Smooth muscle cell (in vitro differentiated cells): ENCODE measurements at regions not wholly inside any gene's neighbourhood (a gene's known extent, or its start where the extent isn't known, plus 50 kb on each side); places are given as distances from the start of the nearest gene placed in this dataset.

Experiments used
- DNase-seq: peaks from one replicate; lab custom pipeline; 2025; ENCODE audit not compliant: unreplicated experiment; lab: John Stamatoyannopoulos, UW
- H2AFZ ChIP-seq: fragments of 200-600 bp; sonication (generic); 2 replicates; pipeline ENCODE4 v1.6.0; 2016; ENCODE audit warnings: antibody characterized with exemption, low read depth, mild to moderate bottlenecking
- H3F3A ChIP-seq: fragments of 200-600 bp; sonication (generic); 2 replicates; pipeline ENCODE4 v1.6.0; 2017; ENCODE audit warnings: antibody characterized with exemption, low read depth
- H3K27ac ChIP-seq: fragments of 200-600 bp; sonication (generic); 2 replicates; pipeline ENCODE4 v1.5.1; 2016; ENCODE audit warnings: low read depth, mild to moderate bottlenecking
- H3K27me3 ChIP-seq: fragments of 200-600 bp; sonication (generic); 2 replicates; pipeline ENCODE4 v1.6.1; 2016; ENCODE audit warnings: low read depth, mild to moderate bottlenecking
- H3K36me3 ChIP-seq: fragments of 200-600 bp; sonication (generic); 2 replicates; pipeline ENCODE4 v1.5.1; 2016; ENCODE audit warnings: low read depth
- H3K4me1 ChIP-seq: fragments of 200-600 bp; sonication (generic); 2 replicates; pipeline ENCODE4 v1.5.1; 2016; ENCODE audit warnings: low read depth
- H3K4me2 ChIP-seq: fragments of 200-600 bp; sonication (generic); 2 replicates; pipeline ENCODE4 v1.6.0; 2016; ENCODE audit warnings: mild to moderate bottlenecking
- H3K4me3 ChIP-seq: fragments of 200-600 bp; sonication (generic); 2 replicates; pipeline ENCODE4 v1.5.1; 2016; ENCODE audit warnings: mild to moderate bottlenecking
- H3K79me2 ChIP-seq: fragments of 200-600 bp; sonication (generic); 2 replicates; pipeline ENCODE4 v1.6.0; 2016; ENCODE audit warnings: low read depth, mild to moderate bottlenecking
- H3K9ac ChIP-seq: fragments of 200-600 bp; sonication (generic); 2 replicates; pipeline ENCODE4 v1.6.0; 2016; ENCODE audit warnings: low read depth
- H3K9me3 ChIP-seq: fragments of 200-600 bp; sonication (generic); replicated peaks from 2 replicates; pipeline ENCODE4 v1.5.1; 2016; ENCODE audit warnings: low read depth
- H4K20me1 ChIP-seq: fragments of 200-600 bp; sonication (generic); 2 replicates; pipeline ENCODE4 v1.6.0; 2016; ENCODE audit warnings: low read depth
- CTCF ChIP-seq: fragments of 200-600 bp; sonication (generic); IDR thresholded peaks from 2 replicates; pipeline ENCODE4 v1.5.1; 2017; ENCODE audit warnings: borderline replicate concordance, mild to moderate bottlenecking, antibody characterized with exemption; ENCODE audit not compliant: insufficient read depth, poor library complexity, severe bottlenecking
- WGBS: methylation state at CpG from one replicate; pipeline ENCODE4 v1.1.7; 2016; ENCODE audit warnings: low lambda C conversion rate; 5-methylcytosine and 5-hydroxymethylcytosine counted together

GRCh38 chr7:84638339-84638697, 443.7 kb upstream of the SEMA3A start:
- Histone ChIP-seq H3K9me3 (no peaks in the 10 kb centered on the region), H3K4me3 (no peak overlapping the region), H4K20me1 (no peaks in the 10 kb centered on the region), H3K27ac (peak overlapping the region; percentile 84), H3K36me3 (no peaks in the 10 kb centered on the region), H2AFZ (peak overlapping the region; percentile 67), H3K79me2 (no peaks in the 10 kb centered on the region), H3K9ac (peak overlapping the region; percentile 39), H3K4me1 (peaks cover 25% of the 10 kb centered on the region), H3K4me2 (peak overlapping the region; percentile 71), H3F3A (no peaks in the 10 kb centered on the region), H3K27me3 (no peaks in the 10 kb centered on the region)
- TF ChIP-seq CTCF: no peak
- DNase-seq: no peak

GRCh38 chr7:84637568-84638338, 443.2 kb upstream of the SEMA3A start:
- no peak for TF ChIP-seq CTCF
- 93% methylated on average over 2 of the region's 2 CpGs for WGBS
- no peaks in the 10 kb centered on the region for H3K36me3 ChIP-seq
- no peak overlapping the region for H3K9ac ChIP-seq
- H3K4me2 ChIP-seq: peak overlapping the region; percentile 71
- H3K27ac ChIP-seq: peak overlapping the region; percentile 84
- H2AFZ ChIP-seq: no peak overlapping the region
- DNase-seq: no peak
- H3K4me3 ChIP-seq: no peak overlapping the region
- H3K79me2 ChIP-seq: no peaks in the 10 kb centered on the region
- H3K9me3 ChIP-seq: no peaks in the 10 kb centered on the region
- no peaks in the 10 kb centered on the region for H4K20me1 ChIP-seq
- peaks cover 25% of the 10 kb centered on the region for H3K4me1 ChIP-seq
- H3K27me3 ChIP-seq: no peaks in the 10 kb centered on the region
- H3F3A ChIP-seq: no peaks in the 10 kb centered on the region

GRCh38 chr7:84631913-84632312, 437.3 kb upstream of the SEMA3A start:
- no peak overlapping the region for H2AFZ ChIP-seq
- no peak overlapping the region for H3K4me3 ChIP-seq
- H3K27ac ChIP-seq: no peak overlapping the region
- H3K4me1 ChIP-seq: no peaks in the 10 kb centered on the region
- no peaks in the 10 kb centered on the region for H3K9me3 ChIP-seq
- H3K9ac ChIP-seq: no peak overlapping the region
- no peaks in the 10 kb centered on the region for H3F3A ChIP-seq
- no peak for DNase-seq
- H3K27me3 ChIP-seq: no peaks in the 10 kb centered on the region
- no peak for TF ChIP-seq CTCF
- H3K4me2 ChIP-seq: no peak overlapping the region
- no peaks in the 10 kb centered on the region for H4K20me1 ChIP-seq
- WGBS: 86% methylated on average over 4 of the region's 4 CpGs
- H3K36me3 ChIP-seq: no peaks in the 10 kb centered on the region
- no peaks in the 10 kb centered on the region for H3K79me2 ChIP-seq
